Fibroblast of the aortic adventitia (primary cell): ENCODE measurements at regions not wholly inside any gene's neighbourhood (a gene's known extent, or its start where the extent isn't known, plus 50 kb on each side); places are given as distances from the start of the nearest gene placed in this dataset.

Experiments
- DNase-seq: peaks from one replicate; pipeline ENCODE4 v3.0.0-alpha.2; 2010; ENCODE audit warnings: low read depth
- H3K4me3 ChIP-seq: 2 replicates; pipeline ENCODE4 v1.5.1; 2011; ENCODE audit warnings: low read depth, mild to moderate bottlenecking, control low read depth, low read length, moderate library complexity
- TF ChIP-seq, protein P1 (sequence below): IDR thresholded peaks from 2 replicates; pipeline ENCODE4 v1.5.1; 2011; ENCODE audit warnings: mild to moderate bottlenecking, low read length, control low read depth, inconsistent platforms; ENCODE audit not compliant: insufficient read depth

DNA sequence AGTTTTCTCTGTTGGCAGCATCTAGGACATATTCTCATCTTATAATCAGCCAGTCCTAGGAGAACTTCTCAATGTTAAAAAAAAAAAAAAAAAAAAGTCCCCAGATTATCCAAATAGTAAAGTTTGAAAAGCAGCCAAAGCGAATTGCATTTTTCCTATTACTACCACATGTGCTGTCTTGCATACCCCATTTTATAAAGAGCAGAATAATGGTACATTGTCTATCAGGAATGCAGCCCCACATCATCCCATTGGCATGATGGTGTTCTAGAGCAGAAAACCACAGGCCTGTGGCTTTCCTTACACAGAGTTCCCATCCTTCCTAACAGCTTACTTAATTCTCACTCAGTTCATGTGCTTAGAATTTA lies 381.6 kb downstream of the TMEM38B start:
- H3K4me3 ChIP-seq: no peak overlapping the region
- TF ChIP-seq, protein P1, sequence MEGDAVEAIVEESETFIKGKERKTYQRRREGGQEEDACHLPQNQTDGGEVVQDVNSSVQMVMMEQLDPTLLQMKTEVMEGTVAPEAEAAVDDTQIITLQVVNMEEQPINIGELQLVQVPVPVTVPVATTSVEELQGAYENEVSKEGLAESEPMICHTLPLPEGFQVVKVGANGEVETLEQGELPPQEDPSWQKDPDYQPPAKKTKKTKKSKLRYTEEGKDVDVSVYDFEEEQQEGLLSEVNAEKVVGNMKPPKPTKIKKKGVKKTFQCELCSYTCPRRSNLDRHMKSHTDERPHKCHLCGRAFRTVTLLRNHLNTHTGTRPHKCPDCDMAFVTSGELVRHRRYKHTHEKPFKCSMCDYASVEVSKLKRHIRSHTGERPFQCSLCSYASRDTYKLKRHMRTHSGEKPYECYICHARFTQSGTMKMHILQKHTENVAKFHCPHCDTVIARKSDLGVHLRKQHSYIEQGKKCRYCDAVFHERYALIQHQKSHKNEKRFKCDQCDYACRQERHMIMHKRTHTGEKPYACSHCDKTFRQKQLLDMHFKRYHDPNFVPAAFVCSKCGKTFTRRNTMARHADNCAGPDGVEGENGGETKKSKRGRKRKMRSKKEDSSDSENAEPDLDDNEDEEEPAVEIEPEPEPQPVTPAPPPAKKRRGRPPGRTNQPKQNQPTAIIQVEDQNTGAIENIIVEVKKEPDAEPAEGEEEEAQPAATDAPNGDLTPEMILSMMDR: no peak
- DNase-seq: no peak

GRCh38 chr9:106076711-106077110 lies 382.4 kb downstream of the TMEM38B start:
- TF ChIP-seq, protein P1: no peak
- no peak for DNase-seq
- no peak overlapping the region for H3K4me3 ChIP-seq

DNA sequence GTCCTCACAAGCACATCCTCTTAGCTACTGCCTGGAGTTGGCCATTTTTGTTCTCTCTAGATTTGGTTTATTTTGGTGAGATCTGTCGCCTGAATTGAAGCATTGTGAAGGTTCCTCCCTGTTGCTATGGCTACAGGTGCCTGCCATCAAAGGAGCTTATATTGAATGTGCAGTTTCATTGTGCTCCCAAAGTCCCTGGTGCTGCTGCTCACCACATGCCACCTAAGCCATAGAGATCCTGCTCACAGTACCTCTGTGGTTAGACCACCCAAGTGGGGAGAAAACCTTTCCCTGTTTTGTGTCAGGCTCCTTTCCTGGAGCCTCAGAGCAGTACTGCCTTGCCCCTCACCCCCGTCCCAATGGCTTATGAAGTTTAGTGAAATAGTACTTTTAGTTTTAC lies 383.4 kb downstream of the TMEM38B start:
- DNase-seq: no peak
- no peak overlapping the region for H3K4me3 ChIP-seq
- TF ChIP-seq, protein P1: no peak

DNA sequence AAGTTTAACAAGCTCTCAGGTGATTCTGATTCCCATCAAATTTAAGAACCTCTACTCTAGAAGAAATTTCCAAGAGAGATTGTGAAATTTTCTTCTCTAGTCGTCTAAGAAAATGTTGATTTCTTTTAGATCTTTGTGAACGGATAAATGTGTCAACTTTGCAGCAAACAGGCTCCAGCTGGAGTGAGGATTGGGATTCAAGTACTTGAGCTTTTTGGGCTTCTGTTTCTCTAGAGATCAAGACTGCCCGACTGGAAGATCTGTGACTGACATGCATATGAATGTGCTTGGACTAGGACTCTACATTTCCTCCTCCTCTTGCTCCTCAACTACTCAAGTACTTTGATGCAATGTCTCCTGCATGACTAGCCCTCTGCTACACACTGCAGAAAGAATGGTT lies 388.3 kb downstream of the TMEM38B start:
- DNase-seq: no peak
- no peak overlapping the region for H3K4me3 ChIP-seq
- TF ChIP-seq, protein P1: no peak

- TF ChIP-seq, protein P1: no peak
- DNase-seq: no peak
- H3K4me3 ChIP-seq: no peak overlapping the region
Measured at GRCh38 chr9:106084702-106085101, 390.4 kb downstream of the TMEM38B start.

DNA sequence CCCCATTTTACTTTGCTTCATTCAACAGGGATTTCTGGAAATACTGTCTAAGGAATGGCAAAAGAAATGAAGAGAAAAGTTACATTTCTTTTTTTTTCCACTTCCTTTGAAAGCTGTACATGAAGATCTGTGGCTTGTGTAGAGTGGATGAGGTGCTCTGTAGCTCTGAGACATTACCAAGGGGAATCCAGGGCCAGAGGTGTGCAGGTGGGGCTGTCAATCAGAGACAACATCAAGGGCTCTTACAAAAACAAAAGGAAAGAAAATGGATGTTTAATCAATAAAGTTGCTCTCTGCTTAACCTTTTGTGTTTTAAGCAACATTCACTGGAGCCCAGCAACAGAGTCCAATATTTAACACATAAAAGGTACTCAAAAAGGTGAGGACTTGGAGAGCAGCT lies 391.1 kb downstream of the TMEM38B start:
- no peak for DNase-seq
- TF ChIP-seq, protein P1: no peak
- H3K4me3 ChIP-seq: no peak overlapping the region

DNA sequence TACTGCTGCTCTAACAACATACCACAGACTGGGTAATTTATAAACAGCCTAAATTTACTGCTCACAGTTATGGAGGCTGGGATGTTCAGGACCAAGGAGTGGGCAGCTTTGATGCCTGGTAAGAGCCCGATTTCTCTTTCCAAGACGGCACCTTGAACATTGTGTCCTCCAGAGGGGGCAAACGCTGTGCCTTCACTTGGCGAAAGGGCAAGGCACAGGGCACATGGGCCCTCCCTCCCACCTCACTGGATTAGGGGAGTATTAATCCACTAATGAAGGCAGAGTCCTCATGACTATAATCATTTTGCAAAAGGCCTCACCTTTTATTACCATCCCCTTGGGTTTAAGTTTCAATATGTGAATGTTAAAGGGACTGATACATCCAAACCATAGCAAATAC lies 397.7 kb downstream of the TMEM38B start:
- no peak overlapping the region for H3K4me3 ChIP-seq
- TF ChIP-seq, protein P1: no peak
- no peak for DNase-seq
